ENCODE measurements at regions not wholly inside any gene's neighbourhood (a gene's known extent, or its start where the extent isn't known, plus 50 kb on each side); places are given as distances from the start of the nearest gene placed in this dataset.
"Not testable (repeated sequence)": the region's sequence is repeated elsewhere in the genome, so short reads cannot be mapped to it uniquely, and the experiment has no call there.

- no peak for DNase-seq (ENCODE audit: low read depth in 2 of 2)
These were observed 161.0 kb upstream of the CCDC54 start for GRCh38 chr3:107216229-107216628.

- DNase-seq (ENCODE audit: low read depth in 2 of 2), result no peak
These were observed 160.5 kb upstream of the CCDC54 start for GRCh38 chr3:107216711-107217110.

GRCh38 chr3:107217172-107217571 lies 160.1 kb upstream of the CCDC54 start:
- DNase-seq (ENCODE audit: low read depth in 2 of 2), result no peak

GRCh38 chr3:107218864-107219269 lies 158.4 kb upstream of the CCDC54 start:
- no peak for DNase-seq (ENCODE audit: low read depth in 2 of 2)

GRCh38 chr3:107220538-107220937 lies 156.7 kb upstream of the CCDC54 start:
- DNase-seq (ENCODE audit: low read depth in 2 of 2), result no peak

- DNase-seq (ENCODE audit: low read depth in 2 of 2), result no peak
These were observed 155.4 kb upstream of the CCDC54 start for GRCh38 chr3:107221856-107222255.

GRCh38 chr3:107222907-107223306 lies 154.3 kb upstream of the CCDC54 start:
- DNase-seq (ENCODE audit: low read depth in 2 of 2), result no peak

GRCh38 chr3:107224026-107224596 lies 153.1 kb upstream of the CCDC54 start:
- no peak for DNase-seq (ENCODE audit: low read depth in 2 of 2)

GRCh38 chr3:107227091-107227490 lies 150.1 kb upstream of the CCDC54 start:
- no peak for DNase-seq (ENCODE audit: low read depth in 2 of 2)

GRCh38 chr3:107233877-107234276 lies 143.4 kb upstream of the CCDC54 start:
- not testable (repeated sequence) for DNase-seq (ENCODE audit: low read depth in 2 of 2)

GRCh38 chr3:107235193-107235927 lies 141.9 kb upstream of the CCDC54 start:
- no peak for DNase-seq (ENCODE audit: low read depth in 2 of 2)

GRCh38 chr3:107235928-107236315 lies 141.3 kb upstream of the CCDC54 start:
- DNase-seq (ENCODE audit: low read depth in 2 of 2), result peak in 1 of 2 donors; percentile 44

- no peak for DNase-seq (ENCODE audit: low read depth in 2 of 2)
These were observed 140.4 kb upstream of the CCDC54 start for GRCh38 chr3:107236655-107237337.

GRCh38 chr3:107238787-107239186 lies 138.5 kb upstream of the CCDC54 start:
- DNase-seq (ENCODE audit: low read depth in 2 of 2), result no peak

- no peak for DNase-seq (ENCODE audit: low read depth in 2 of 2)
These were observed 137.5 kb upstream of the CCDC54 start for GRCh38 chr3:107239703-107240102.

GRCh38 chr3:107240183-107241091 lies 136.8 kb upstream of the CCDC54 start:
- peak; percentile 62 to 69 for DNase-seq (ENCODE audit: low read depth in 2 of 2)

GRCh38 chr3:107241217-107241616 lies 136.0 kb upstream of the CCDC54 start:
- DNase-seq (ENCODE audit: low read depth in 2 of 2), result no peak

- DNase-seq (ENCODE audit: low read depth in 2 of 2), result no peak
These were observed 134.7 kb upstream of the CCDC54 start for GRCh38 chr3:107242579-107242978.

- no peak for DNase-seq (ENCODE audit: low read depth in 2 of 2)
These were observed 130.1 kb upstream of the CCDC54 start for GRCh38 chr3:107247116-107247515.

- DNase-seq (ENCODE audit: low read depth in 2 of 2), result no peak
These were observed 128.1 kb upstream of the CCDC54 start for GRCh38 chr3:107249132-107249531.

- no peak for DNase-seq (ENCODE audit: low read depth in 2 of 2)
These were observed 127.0 kb upstream of the CCDC54 start for GRCh38 chr3:107250221-107250620.

GRCh38 chr3:107251819-107252218 lies 125.4 kb upstream of the CCDC54 start:
- no peak for DNase-seq (ENCODE audit: low read depth in 2 of 2)
